Suprapubic skin (tissue), 4 donors: ENCODE measurements at regions not wholly inside any gene's neighbourhood (a gene's known extent, or its start where the extent isn't known, plus 50 kb on each side); places are given as distances from the start of the nearest gene placed in this dataset.

Source experiments
- DNase-seq, 2 donors: peaks; one replicate each; pipeline ENCODE4 v3.0.0-alpha.2; 2019; ENCODE audit warnings: low spot score in 2 of 2
- H3K27ac ChIP-seq: fragments of 200-600 bp; sonication (generic); one replicate; pipeline ENCODE4 v1.5.1; 2019
- H3K27me3 ChIP-seq: fragments of 200-600 bp; sonication (generic); one replicate; pipeline ENCODE4 v1.5.1; 2019
- H3K36me3 ChIP-seq: fragments of 200-600 bp; sonication (generic); one replicate; pipeline ENCODE4 v1.5.1; 2019
- H3K4me1 ChIP-seq: fragments of 200-600 bp; sonication (generic); one replicate; pipeline ENCODE4 v1.5.1; 2019
- H3K4me3 ChIP-seq: fragments of 200-600 bp; sonication (generic); one replicate; pipeline ENCODE4 v1.5.1; 2019; ENCODE audit warnings: mild to moderate bottlenecking
- H3K9me3 ChIP-seq: fragments of 200-600 bp; sonication (generic); one replicate; pipeline ENCODE4 v1.5.1; 2019
- EP300 ChIP-seq: sonication (generic); formaldehyde crosslinking; IDR thresholded peaks from one replicate; pipeline ENCODE4 v1.6.1; 2017; ENCODE audit warnings: antibody characterized with exemption
- POLR2A ChIP-seq, 2 donors: fragments of 450-650 bp; IDR thresholded peaks; one replicate each; pipeline ENCODE4 v1.6.1; 2017; ENCODE audit warnings: antibody characterized with exemption in 2 of 2, mild to moderate bottlenecking in 2 of 2, moderate library complexity in 2 of 2
- POLR2AphosphoS5 ChIP-seq, 3 donors: sonication (generic); formaldehyde crosslinking; IDR thresholded peaks; one replicate each; pipeline ENCODE4 v1.6.1; 2017; ENCODE audit warnings: antibody characterized with exemption in 3 of 3
- WGBS: methylation state at CpG from one replicate; pipeline ENCODE4 v1.1.5; 2018; 5-methylcytosine and 5-hydroxymethylcytosine counted together
- TF ChIP-seq, protein P1 (sequence below), 2 donors: fragments of 200-600 bp in 1 of 2; fragments of 450-650 bp in 1 of 2; sonication (generic) in 1 of 2; IDR thresholded peaks; one replicate each; pipeline ENCODE4 v1.5.1; 2016 to 2019; ENCODE audit warnings: antibody characterized with exemption in 2 of 2, mild to moderate bottlenecking in 1 of 2, moderate library complexity in 1 of 2

GRCh38 chr10:56012101-56012500 lies 349.0 kb downstream of the ZWINT start:
- no peaks in the 10 kb centered on the region for H3K36me3 ChIP-seq
- TF ChIP-seq, protein P1, sequence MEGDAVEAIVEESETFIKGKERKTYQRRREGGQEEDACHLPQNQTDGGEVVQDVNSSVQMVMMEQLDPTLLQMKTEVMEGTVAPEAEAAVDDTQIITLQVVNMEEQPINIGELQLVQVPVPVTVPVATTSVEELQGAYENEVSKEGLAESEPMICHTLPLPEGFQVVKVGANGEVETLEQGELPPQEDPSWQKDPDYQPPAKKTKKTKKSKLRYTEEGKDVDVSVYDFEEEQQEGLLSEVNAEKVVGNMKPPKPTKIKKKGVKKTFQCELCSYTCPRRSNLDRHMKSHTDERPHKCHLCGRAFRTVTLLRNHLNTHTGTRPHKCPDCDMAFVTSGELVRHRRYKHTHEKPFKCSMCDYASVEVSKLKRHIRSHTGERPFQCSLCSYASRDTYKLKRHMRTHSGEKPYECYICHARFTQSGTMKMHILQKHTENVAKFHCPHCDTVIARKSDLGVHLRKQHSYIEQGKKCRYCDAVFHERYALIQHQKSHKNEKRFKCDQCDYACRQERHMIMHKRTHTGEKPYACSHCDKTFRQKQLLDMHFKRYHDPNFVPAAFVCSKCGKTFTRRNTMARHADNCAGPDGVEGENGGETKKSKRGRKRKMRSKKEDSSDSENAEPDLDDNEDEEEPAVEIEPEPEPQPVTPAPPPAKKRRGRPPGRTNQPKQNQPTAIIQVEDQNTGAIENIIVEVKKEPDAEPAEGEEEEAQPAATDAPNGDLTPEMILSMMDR (IDR thresholded peaks at IDR 0.05) = no peak
- TF ChIP-seq POLR2A (IDR thresholded peaks at IDR 0.05) = no peak
- TF ChIP-seq POLR2AphosphoS5 (IDR thresholded peaks at IDR 0.05) = no peak
- no peak for TF ChIP-seq EP300
- no peaks in the 10 kb centered on the region for H3K9me3 ChIP-seq

DNA sequence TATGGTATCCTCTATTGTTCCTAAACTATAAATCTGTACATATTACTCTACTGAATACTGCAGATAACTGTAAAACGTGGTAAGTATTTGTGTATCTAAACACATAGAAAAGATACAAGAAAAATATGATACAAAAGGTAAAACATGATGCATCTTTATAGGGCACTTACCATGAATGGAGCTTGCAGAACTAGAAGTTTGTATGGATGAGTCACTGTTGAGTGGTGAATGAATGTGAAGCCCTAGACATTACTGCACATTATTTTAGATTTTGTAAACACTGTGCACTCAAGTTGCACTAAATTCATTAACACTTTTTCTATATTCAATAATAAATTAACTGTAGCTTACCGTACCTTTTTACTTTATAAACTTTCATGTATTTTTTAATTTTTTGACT lies 357.5 kb downstream of the ZWINT start:
- Histone ChIP-seq H3K4me1 (no peaks in the 10 kb centered on the region), H3K27ac (no peak overlapping the region), H3K27me3 (no peaks in the 10 kb centered on the region), H3K36me3 (no peaks in the 10 kb centered on the region), H3K4me3 (no peak overlapping the region), H3K9me3 (no peaks in the 10 kb centered on the region)
- no peak for DNase-seq
- TF ChIP-seq, protein P1 (IDR thresholded peaks at IDR 0.05) = no peak
- TF ChIP-seq EP300 (no peak), POLR2AphosphoS5 (IDR thresholded peaks at IDR 0.05) (no peak), POLR2A (IDR thresholded peaks at IDR 0.05) (no peak)
- 79% methylated on average over 2 of the region's 2 CpGs for WGBS

More at GRCh38 chr10:56012101-56012500, 349.0 kb downstream of the ZWINT start:
- DNase-seq = no peak
- no peaks in the 10 kb centered on the region for H3K27me3 ChIP-seq
- H3K27ac ChIP-seq = no peak overlapping the region
- H3K4me3 ChIP-seq = no peak overlapping the region
- H3K4me1 ChIP-seq = no peaks in the 10 kb centered on the region

GRCh38 chr10:55989188-55989587 lies 371.9 kb downstream of the ZWINT start:
- Histone ChIP-seq H3K36me3 (no peaks in the 10 kb centered on the region), H3K9me3 (no peaks in the 10 kb centered on the region), H3K27me3 (no peaks in the 10 kb centered on the region), H3K4me3 (no peak overlapping the region), H3K4me1 (no peaks in the 10 kb centered on the region), H3K27ac (no peak overlapping the region)
- 71% methylated on average over 3 of the region's 3 CpGs for WGBS
- no peak for DNase-seq
- no peak for TF ChIP-seq POLR2A (IDR thresholded peaks at IDR 0.05)
- no peak for TF ChIP-seq POLR2AphosphoS5 (IDR thresholded peaks at IDR 0.05)
- TF ChIP-seq EP300 = no peak
- TF ChIP-seq, protein P1 (IDR thresholded peaks at IDR 0.05) = no peak

- H3K27me3 ChIP-seq = no peaks in the 10 kb centered on the region
- H3K36me3 ChIP-seq = no peaks in the 10 kb centered on the region
- H3K4me1 ChIP-seq = no peaks in the 10 kb centered on the region
- 47% methylated on average over 2 of the region's 2 CpGs for WGBS
- H3K27ac ChIP-seq = no peak overlapping the region
- H3K9me3 ChIP-seq = no peaks in the 10 kb centered on the region
- no peak overlapping the region for H3K4me3 ChIP-seq
- DNase-seq = no peak
- TF ChIP-seq EP300 = no peak
- TF ChIP-seq, protein P1 (IDR thresholded peaks at IDR 0.05) = no peak
- TF ChIP-seq POLR2AphosphoS5 (IDR thresholded peaks at IDR 0.05) = no peak
- no peak for TF ChIP-seq POLR2A (IDR thresholded peaks at IDR 0.05)
These were observed 381.9 kb downstream of the ZWINT start for GRCh38 chr10:55979203-55979602.

- no peaks in the 10 kb centered on the region for H3K4me1 ChIP-seq
- H3K27ac ChIP-seq = no peak overlapping the region
- no peak for DNase-seq
- 41% methylated on average over 2 of the region's 2 CpGs for WGBS
- no peak overlapping the region for H3K4me3 ChIP-seq
- no peaks in the 10 kb centered on the region for H3K27me3 ChIP-seq
- no peaks in the 10 kb centered on the region for H3K36me3 ChIP-seq
- H3K9me3 ChIP-seq = no peaks in the 10 kb centered on the region
- TF ChIP-seq EP300 (no peak), POLR2AphosphoS5 (IDR thresholded peaks at IDR 0.05) (no peak), POLR2A (IDR thresholded peaks at IDR 0.05) (no peak)
- TF ChIP-seq, protein P1 (IDR thresholded peaks at IDR 0.05) = no peak
These were observed 395.0 kb downstream of the ZWINT start for GRCh38 chr10:55966101-55966500.
